ENCODE measurements at regions not wholly inside any gene's neighbourhood (a gene's known extent, or its start where the extent isn't known, plus 50 kb on each side); places are given as distances from the start of the nearest gene placed in this dataset.

GRCh38 chr7:49692516-49692915, 80.9 kb upstream of the VWC2 start:
- DNase-seq (ENCODE audit: low read depth), result no peak
- no peak overlapping the region for H3K4me3 ChIP-seq (ENCODE audit: low read depth, low read length)
- TF ChIP-seq CTCF (IDR thresholded peaks at IDR 0.05; ENCODE audit: insufficient read depth, low read length), result no peak

GRCh38 chr7:49695971-49696370, 77.5 kb upstream of the VWC2 start:
- no peak overlapping the region for H3K4me3 ChIP-seq (ENCODE audit: low read depth, low read length)
- TF ChIP-seq CTCF (IDR thresholded peaks at IDR 0.05; ENCODE audit: insufficient read depth, low read length), result no peak

GRCh38 chr7:49700841-49701240, 72.6 kb upstream of the VWC2 start:
- no peak for DNase-seq (ENCODE audit: low read depth)
- H3K4me3 ChIP-seq (ENCODE audit: low read depth, low read length), result no peak overlapping the region
- no peak for TF ChIP-seq CTCF (IDR thresholded peaks at IDR 0.05; ENCODE audit: insufficient read depth, low read length)

More at GRCh38 chr7:49695971-49696370, 77.5 kb upstream of the VWC2 start:
- DNase-seq (ENCODE audit: low read depth), result no peak

- DNase-seq (ENCODE audit: low read depth), result no peak
- TF ChIP-seq CTCF (IDR thresholded peaks at IDR 0.05; ENCODE audit: insufficient read depth, low read length), result no peak
- H3K4me3 ChIP-seq (ENCODE audit: low read depth, low read length), result no peak overlapping the region
These were observed 71.3 kb upstream of the VWC2 start for GRCh38 chr7:49702099-49702498.

- no peak overlapping the region for H3K4me3 ChIP-seq (ENCODE audit: low read depth, low read length)
- TF ChIP-seq CTCF (IDR thresholded peaks at IDR 0.05; ENCODE audit: insufficient read depth, low read length), result no peak
- no peak for DNase-seq (ENCODE audit: low read depth)
These were observed 70.1 kb upstream of the VWC2 start for GRCh38 chr7:49703337-49703736.

- TF ChIP-seq CTCF (IDR thresholded peaks at IDR 0.05; ENCODE audit: insufficient read depth, low read length), result no peak
- no peak overlapping the region for H3K4me3 ChIP-seq (ENCODE audit: low read depth, low read length)
- no peak for DNase-seq (ENCODE audit: low read depth)
These were observed 69.6 kb upstream of the VWC2 start for GRCh38 chr7:49703881-49704280.

GRCh38 chr7:49706106-49706505, 67.3 kb upstream of the VWC2 start:
- DNase-seq (ENCODE audit: low read depth), result no peak
- no peak for TF ChIP-seq CTCF (IDR thresholded peaks at IDR 0.05; ENCODE audit: insufficient read depth, low read length)
- H3K4me3 ChIP-seq (ENCODE audit: low read depth, low read length), result no peak overlapping the region

All from fibroblast of the aortic adventitia (primary cell).